Endothelial cell (in vitro differentiated cells): ENCODE measurements at regions not wholly inside any gene's neighbourhood (a gene's known extent, or its start where the extent isn't known, plus 50 kb on each side); places are given as distances from the start of the nearest gene placed in this dataset.
A peak's percentile ranks its signal among the peaks of the same experiment; 100 is the strongest.

Source experiments
- DNase-seq: peaks from one replicate; pipeline ENCODE4 v3.0.0; 2021; ENCODE audit warnings: low spot score
- H3K27ac Mint-ChIP-seq: one replicate; pipeline ENCODE4 v1.8.0; 2021; ENCODE audit warnings: mixed read lengths, inconsistent platforms; ENCODE audit not compliant: unreplicated experiment
- H3K27me3 Mint-ChIP-seq: one replicate; pipeline ENCODE4 v1.8.0; 2021; ENCODE audit warnings: mild to moderate bottlenecking, moderate library complexity, mixed read lengths, inconsistent platforms; ENCODE audit not compliant: unreplicated experiment
- H3K36me3 Mint-ChIP-seq: one replicate; pipeline ENCODE4 v1.8.0; 2021; ENCODE audit warnings: mild to moderate bottlenecking, low read depth, mixed read lengths, inconsistent platforms; ENCODE audit not compliant: unreplicated experiment
- H3K4me1 Mint-ChIP-seq: one replicate; pipeline ENCODE4 v1.8.0; 2021; ENCODE audit warnings: mild to moderate bottlenecking, mixed read lengths, inconsistent platforms; ENCODE audit not compliant: unreplicated experiment
- H3K4me3 Mint-ChIP-seq: one replicate; pipeline ENCODE4 v1.8.0; 2021; ENCODE audit warnings: mild to moderate bottlenecking, mixed read lengths, inconsistent platforms; ENCODE audit not compliant: unreplicated experiment
- H3K9me3 Mint-ChIP-seq: one replicate; pipeline ENCODE4 v1.8.0; 2021; ENCODE audit warnings: mixed read lengths, inconsistent platforms; ENCODE audit not compliant: unreplicated experiment
- CTCF ChIP-seq: fragments of 200-600 bp; sonication (generic); IDR thresholded peaks from one replicate; pipeline ENCODE4 v1.5.0; 2021; ENCODE audit warnings: antibody characterized with exemption; ENCODE audit not compliant: unreplicated experiment

- H3K27ac Mint-ChIP-seq, result no peak overlapping the region
- no peak for DNase-seq
- no peaks in the 10 kb centered on the region for H3K27me3 Mint-ChIP-seq
- H3K36me3 Mint-ChIP-seq, result no peaks in the 10 kb centered on the region
- H3K4me1 Mint-ChIP-seq, result no peaks in the 10 kb centered on the region
- TF ChIP-seq CTCF, result no peak
- H3K9me3 Mint-ChIP-seq, result no peaks in the 10 kb centered on the region
- no peak overlapping the region for H3K4me3 Mint-ChIP-seq
Observed at GRCh38 chr13:31639443-31640163, 99.7 kb upstream of the RXFP2 start.

- Mint-ChIP-seq H3K27ac (no peak overlapping the region), H3K27me3 (peaks cover 1% of the 10 kb centered on the region), H3K4me1 (peaks cover 12% of the 10 kb centered on the region), H3K9me3 (no peaks in the 10 kb centered on the region), H3K36me3 (no peaks in the 10 kb centered on the region), H3K4me3 (no peak overlapping the region)
- TF ChIP-seq CTCF, result no peak
- DNase-seq, result no peak
Observed at GRCh38 chr13:31649766-31650165, 89.6 kb upstream of the RXFP2 start.

GRCh38 chr13:31653730-31654129 is 85.6 kb upstream of the RXFP2 start:
- TF ChIP-seq CTCF, result no peak
- Mint-ChIP-seq H3K27me3 (no peaks in the 10 kb centered on the region), H3K36me3 (no peaks in the 10 kb centered on the region), H3K27ac (peak overlapping the region; percentile 28), H3K4me3 (no peak overlapping the region), H3K9me3 (no peaks in the 10 kb centered on the region), H3K4me1 (peaks cover 12% of the 10 kb centered on the region)
- no peak for DNase-seq

- Mint-ChIP-seq H3K9me3 (no peaks in the 10 kb centered on the region), H3K27ac (no peak overlapping the region), H3K4me3 (no peak overlapping the region), H3K4me1 (no peaks in the 10 kb centered on the region), H3K27me3 (no peaks in the 10 kb centered on the region), H3K36me3 (no peaks in the 10 kb centered on the region)
- no peak for TF ChIP-seq CTCF
- no peak for DNase-seq
Observed at GRCh38 chr13:31663880-31664585, 75.3 kb upstream of the RXFP2 start.
